Right cardiac atrium (tissue), 5 donors: ENCODE measurements at regions not wholly inside any gene's neighbourhood (a gene's known extent, or its start where the extent isn't known, plus 50 kb on each side); places are given as distances from the start of the nearest gene placed in this dataset.

ENCODE experiments used
- ATAC-seq, 2 donors: fragments of 200-7000 bp; cut with Tn5 transposase; one replicate each; pipeline versions ENCODE4 v1.8.0 to v1.9.1; 2020; ENCODE audit warnings: moderate library complexity in 2 of 2, mild to moderate bottlenecking in 1 of 2
- DNase-seq, 3 donors: peaks; one replicate each; pipeline ENCODE4 v3.0.0-alpha.2; 2020
- H3K27ac ChIP-seq: one replicate; pipeline ENCODE4 v1.5.1; 2013; ENCODE audit warnings: mild to moderate bottlenecking, low read length, control low read depth, moderate library complexity
- H3K27me3 ChIP-seq: one replicate; pipeline ENCODE4 v1.6.1; 2013; ENCODE audit not compliant: control insufficient read depth, insufficient read depth
- H3K4me1 ChIP-seq: one replicate; pipeline ENCODE4 v1.6.1; 2013; ENCODE audit warnings: low read length; ENCODE audit not compliant: control insufficient read depth, insufficient read depth
- H3K4me3 ChIP-seq: one replicate; pipeline ENCODE4 v1.5.1; 2013; ENCODE audit warnings: low read length, control low read depth
- H3K9me3 ChIP-seq: one replicate; pipeline ENCODE4 v1.6.1; 2013; ENCODE audit warnings: low read length; ENCODE audit not compliant: control insufficient read depth
- WGBS: extraction: QIAGEN DNeasy Blood & Tissue Kit; methylation state at CpG from one replicate; pipeline ENCODE4 v1.1.7; 2013; 5-methylcytosine and 5-hydroxymethylcytosine counted together
- intact Hi-C, 4 donors: fragments of 100-400 bp; cut with DNase I; formaldehyde crosslinking; loops; one replicate each; pipeline versions ENCODE4 v1.11.0 to v1.14.0; 2022 to 2023
- donor health status: healthy with polysubstance abuse.
- donor health status: DM: no; HTN: yes; CAD: no.
- donor health status: DM: no; HTN: no; CAD: no.
- donor health status: DM: no; HTN: yes; CAD: no; lungs with severe emphysema.
- donor health status: DM: yes; HTN: yes; CAD: no.

DNA sequence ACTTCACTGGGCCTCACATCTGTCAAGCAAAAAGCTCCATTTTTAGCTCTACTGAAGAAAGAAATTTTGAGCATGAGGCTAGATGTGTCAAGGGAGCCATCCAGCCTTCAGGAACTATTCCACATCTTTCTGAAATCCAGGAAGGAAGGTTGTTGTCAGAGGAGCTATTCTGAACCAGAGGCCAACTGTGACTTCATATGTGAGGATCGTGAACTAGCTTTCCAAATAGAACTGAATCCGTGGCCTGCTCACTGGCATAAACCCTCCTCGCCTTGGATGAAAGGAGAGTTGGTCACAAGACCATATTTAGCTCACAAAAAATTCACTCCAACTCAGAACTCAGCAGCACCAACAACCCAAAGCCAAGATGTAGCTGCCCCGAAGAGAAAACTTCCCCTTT, 195.8 kb downstream of the FOXO1 start:
- H3K4me1 ChIP-seq, result peaks cover 7% of the 10 kb centered on the region
- H3K9me3 ChIP-seq, result no peaks in the 10 kb centered on the region
- peak; percentile 81 to 91 for ATAC-seq
- intact Hi-C loops, result loop anchor here in 1 of 4 donors (10.0 kb wide), 2 partner anchors 66 to 194 kb away; partner anchors contain the start of gene FOXO1
- H3K4me3 ChIP-seq, result no peak overlapping the region
- H3K27ac ChIP-seq, result peak overlapping the region; percentile 94
- DNase-seq, result peak in 1 of 3 donors; percentile 54
- H3K27me3 ChIP-seq, result no peaks in the 10 kb centered on the region
- WGBS, result 42% methylated on average over 4 of the region's 4 CpGs

GRCh38 chr13:40471076-40471475, 195.4 kb downstream of the FOXO1 start:
- Histone ChIP-seq H3K27me3 (no peaks in the 10 kb centered on the region), H3K9me3 (no peaks in the 10 kb centered on the region), H3K27ac (peak overlapping the region; percentile 80), H3K4me1 (peaks cover 10% of the 10 kb centered on the region), H3K4me3 (no peak overlapping the region)
- 69% methylated on average over 5 of the region's 5 CpGs for WGBS
- DNase-seq, result no peak
- intact Hi-C loops, result loop anchor here in 1 of 4 donors (10.0 kb wide), 2 partner anchors 66 to 194 kb away; partner anchors contain the start of gene FOXO1
- no peak for ATAC-seq

- peaks cover 14% of the 10 kb centered on the region for H3K4me1 ChIP-seq
- H3K27me3 ChIP-seq, result no peaks in the 10 kb centered on the region
- H3K9me3 ChIP-seq, result no peaks in the 10 kb centered on the region
- no peak overlapping the region for H3K27ac ChIP-seq
- 98% methylated on average over 10 of the region's 10 CpGs for WGBS
- no peak for ATAC-seq
- intact Hi-C loops, result loop anchor here in 1 of 4 donors (10.0 kb wide), 2 partner anchors 67 to 193 kb away; partner anchors contain the start of gene FOXO1
- H3K4me3 ChIP-seq, result no peak overlapping the region
- no peak for DNase-seq
Measured at GRCh38 chr13:40471911-40472310, 194.5 kb downstream of the FOXO1 start.

- intact Hi-C loops, result loop anchor here in 1 of 4 donors (10.0 kb wide), 2 partner anchors 68 to 192 kb away; partner anchors contain the start of gene FOXO1
- Histone ChIP-seq H3K4me3 (no peak overlapping the region), H3K27me3 (no peaks in the 10 kb centered on the region), H3K4me1 (peaks cover 17% of the 10 kb centered on the region), H3K9me3 (no peaks in the 10 kb centered on the region), H3K27ac (no peak overlapping the region)
- DNase-seq (no peak), ATAC-seq (no peak)
- WGBS, result 83% methylated on average over 8 of the region's 8 CpGs
Measured at GRCh38 chr13:40472427-40473220, 193.8 kb downstream of the FOXO1 start.

DNA sequence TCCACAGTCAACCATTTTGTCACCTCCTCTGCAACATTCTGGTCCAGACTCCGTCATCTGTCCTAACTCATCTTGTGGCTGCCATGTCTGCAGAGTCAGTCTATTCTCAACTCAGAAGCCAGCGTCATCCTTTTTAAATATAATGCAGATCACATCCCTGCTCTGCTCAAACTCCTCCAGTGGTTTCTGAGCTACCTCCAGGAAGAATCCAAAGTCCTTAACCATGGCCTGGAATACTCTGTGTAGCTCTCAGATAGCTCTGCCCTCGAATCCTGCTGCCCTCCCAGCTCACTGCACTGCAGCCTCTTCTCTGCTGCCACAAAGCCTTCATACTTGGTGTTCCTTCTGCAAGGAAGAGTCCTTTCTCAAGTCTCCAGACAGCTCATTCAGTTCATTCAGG, 190.8 kb downstream of the FOXO1 start:
- ATAC-seq, result no peak
- intact Hi-C loops, result loop anchor here in 1 of 4 donors (10.0 kb wide), 2 partner anchors 71 to 189 kb away; partner anchors contain the start of gene FOXO1

DNA sequence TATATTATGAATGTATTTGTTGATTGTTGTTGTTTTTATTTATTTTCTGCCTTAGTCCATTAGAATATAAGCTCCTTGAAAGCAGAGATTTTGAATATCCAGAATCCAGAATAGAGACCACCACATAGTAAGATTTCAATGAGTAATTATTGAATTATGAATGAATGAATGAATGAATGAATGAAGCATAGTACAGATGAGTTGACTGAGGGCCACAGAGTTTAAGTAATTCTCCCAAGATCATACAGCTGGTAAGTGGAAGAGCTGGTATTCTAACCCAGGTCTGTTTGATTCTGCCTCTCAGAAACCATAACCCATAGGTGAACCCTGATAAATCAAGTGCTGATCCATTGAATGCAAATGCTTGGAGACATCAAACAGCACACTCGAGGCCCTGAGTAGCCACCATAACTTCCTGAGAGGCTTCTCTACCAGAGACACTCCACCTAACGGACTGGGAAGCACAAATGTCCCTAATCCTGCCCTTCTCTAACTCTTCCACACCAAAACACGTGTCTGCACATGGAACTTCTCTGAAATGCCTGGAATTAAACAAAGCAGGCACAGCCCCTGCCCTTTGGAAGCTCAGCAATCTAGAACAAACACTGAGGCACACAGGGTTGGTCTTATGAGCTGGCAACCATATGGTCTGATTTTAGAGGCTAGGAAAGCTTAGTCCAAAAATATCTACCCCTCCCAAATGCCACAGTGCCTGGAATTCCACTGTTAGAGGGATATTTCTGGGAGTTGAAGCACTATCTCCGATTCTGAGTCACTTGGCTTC, 190.1 kb downstream of the FOXO1 start:
- intact Hi-C loops, result loop anchor here in 1 of 4 donors (10.0 kb wide), 2 partner anchors 72 to 188 kb away; partner anchors contain the start of gene FOXO1
- no peak for DNase-seq
- no peak overlapping the region for H3K4me3 ChIP-seq
- H3K27ac ChIP-seq, result peak overlapping the region; percentile 53
- H3K27me3 ChIP-seq, result no peaks in the 10 kb centered on the region
- ATAC-seq, result peak; percentile 59 to 78
- peaks cover 20% of the 10 kb centered on the region for H3K4me1 ChIP-seq
- H3K9me3 ChIP-seq, result no peaks in the 10 kb centered on the region
- 35% methylated on average over 4 of the region's 4 CpGs for WGBS

More for the DNA sequence above, 190.8 kb downstream of the FOXO1 start:
- DNase-seq, result no peak
- H3K27me3 ChIP-seq, result no peaks in the 10 kb centered on the region
- H3K4me1 ChIP-seq, result peaks cover 21% of the 10 kb centered on the region
- no peaks in the 10 kb centered on the region for H3K9me3 ChIP-seq
- H3K4me3 ChIP-seq, result no peak overlapping the region
- 94% methylated on average over 3 of the region's 3 CpGs for WGBS
- H3K27ac ChIP-seq, result no peak overlapping the region

- H3K4me3 ChIP-seq, result no peak overlapping the region
- H3K4me1 ChIP-seq, result peaks cover 20% of the 10 kb centered on the region
- 47% methylated on average over 17 of the region's 17 CpGs for WGBS
- peak; percentile 89 for ATAC-seq
- peak overlapping the region; percentile 74 for H3K27ac ChIP-seq
- H3K27me3 ChIP-seq, result no peaks in the 10 kb centered on the region
- intact Hi-C loops, result loop anchor here in 1 of 4 donors (10.0 kb wide), 2 partner anchors 73 to 187 kb away; partner anchors contain the start of gene FOXO1
- no peaks in the 10 kb centered on the region for H3K9me3 ChIP-seq
- peak; percentile 74 to 88 (median 87) for DNase-seq
Measured at GRCh38 chr13:40477623-40478608, 188.5 kb downstream of the FOXO1 start.

DNA sequence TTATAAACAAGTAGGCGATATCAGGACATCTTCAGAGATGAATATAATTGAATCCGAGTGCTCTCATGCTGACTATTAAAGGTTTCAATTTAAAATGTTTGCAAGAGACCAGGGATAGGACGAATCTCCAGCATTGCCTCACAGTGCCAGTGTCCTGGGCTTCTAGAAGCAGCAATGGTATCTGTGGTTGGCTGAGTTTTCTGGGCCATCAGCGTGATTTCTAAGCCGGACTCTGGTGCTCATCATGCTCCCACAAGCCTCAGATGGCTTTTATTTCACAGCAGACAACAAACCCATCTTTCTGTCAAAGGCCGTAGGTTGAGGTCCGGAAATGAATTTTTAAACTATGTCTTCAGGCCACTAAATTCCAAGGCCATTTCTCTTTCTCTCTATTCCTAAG, 187.7 kb downstream of the FOXO1 start:
- Histone ChIP-seq H3K9me3 (no peaks in the 10 kb centered on the region), H3K4me1 (peaks cover 22% of the 10 kb centered on the region), H3K27ac (no peak overlapping the region), H3K27me3 (no peaks in the 10 kb centered on the region), H3K4me3 (no peak overlapping the region)
- DNase-seq (no peak), ATAC-seq (no peak)
- 74% methylated on average over 7 of the region's 7 CpGs for WGBS
- intact Hi-C loops, result loop anchor here in 1 of 4 donors (10.0 kb wide), 2 partner anchors 74 to 186 kb away; partner anchors contain the start of gene FOXO1

DNA sequence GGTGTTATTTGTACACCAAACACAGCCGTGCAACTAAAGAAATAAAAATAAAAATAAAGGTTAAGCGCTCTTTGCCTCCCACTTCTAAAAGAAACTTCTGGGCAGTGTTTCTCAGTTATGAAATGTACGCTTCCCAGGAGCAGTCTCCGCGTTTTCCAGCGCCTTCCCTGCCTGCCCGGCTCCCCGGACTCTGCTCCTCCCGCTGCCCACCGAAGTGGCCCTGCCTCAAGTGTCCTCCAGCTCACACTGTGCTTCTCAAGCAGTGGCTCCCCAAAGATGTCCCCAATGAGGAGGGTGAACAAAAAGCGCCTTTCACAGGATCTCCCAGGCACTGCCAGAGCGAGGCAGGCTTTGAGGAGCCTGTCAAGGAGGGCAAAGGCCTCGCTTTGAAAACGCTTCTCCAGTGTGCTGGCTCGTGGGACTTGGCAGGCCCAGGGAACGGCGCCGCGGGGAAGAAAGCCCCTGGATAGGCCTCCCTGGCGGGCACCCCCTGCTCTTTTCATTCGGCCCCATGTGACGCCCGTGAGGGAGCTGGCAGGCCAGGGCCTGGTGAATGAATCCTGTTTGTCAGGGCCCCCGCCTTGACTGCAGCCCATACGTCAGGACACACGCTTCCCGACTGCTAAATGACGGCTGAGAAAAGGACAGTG, 187.1 kb downstream of the FOXO1 start:
- no peak overlapping the region for H3K27ac ChIP-seq
- no peaks in the 10 kb centered on the region for H3K9me3 ChIP-seq
- H3K4me3 ChIP-seq, result no peak overlapping the region
- peak in 1 of 3 donors; percentile 61 for DNase-seq
- H3K4me1 ChIP-seq, result peaks cover 23% of the 10 kb centered on the region
- intact Hi-C loops, result loop anchor here in 1 of 4 donors (10.0 kb wide), 2 partner anchors 75 to 185 kb away; partner anchors contain the start of gene FOXO1
- ATAC-seq, result no peak
- H3K27me3 ChIP-seq, result no peaks in the 10 kb centered on the region
- WGBS, result 92% methylated on average over 28 of the region's 28 CpGs
